Activated CD8-positive, alpha-beta memory T cell treated with anti-CD3 and anti-CD28 coated beads, Interleukin-2, amount 10 ng/mL, durations not matched to agents 7 days and 5 days (primary cell): ENCODE measurements at regions not wholly inside any gene's neighbourhood (a gene's known extent, or its start where the extent isn't known, plus 50 kb on each side); places are given as distances from the start of the nearest gene placed in this dataset.

ENCODE experiments used
- ATAC-seq: fragments of 150-1000 bp; cut with Tn5 transposase; one replicate; pipeline ENCODE4 v1.10.0; 2021; ENCODE audit warnings: moderate library complexity
- CTCF ChIA-PET: fragments of 350-600 bp; sonication (Branson Sonifier 250); formaldehyde crosslinking; loops from one replicate; lab custom pipeline; 2021; ENCODE audit warnings: antibody characterized with exemption; lab: Charles Lee
- DNase-seq: peaks from one replicate; pipeline ENCODE4 v3.0.0-alpha.2; 2020
- H3K27ac Mint-ChIP-seq: one replicate; pipeline ENCODE4 v1.8.0; 2021; ENCODE audit warnings: mild to moderate bottlenecking, mixed read lengths
- H3K27me3 Mint-ChIP-seq: one replicate; pipeline ENCODE4 v1.8.0; 2021; ENCODE audit warnings: mixed read lengths
- H3K36me3 Mint-ChIP-seq: one replicate; pipeline ENCODE4 v1.8.0; 2021; ENCODE audit warnings: mild to moderate bottlenecking, mixed read lengths
- H3K4me1 Mint-ChIP-seq: one replicate; pipeline ENCODE4 v1.8.0; 2021; ENCODE audit warnings: mixed read lengths
- H3K4me3 Mint-ChIP-seq: one replicate; pipeline ENCODE4 v1.8.0; 2021; ENCODE audit warnings: mild to moderate bottlenecking, moderate library complexity, mixed read lengths
- H3K9me3 Mint-ChIP-seq: one replicate; pipeline ENCODE4 v1.8.0; 2022; ENCODE audit warnings: low read depth, mixed read lengths

GRCh38 chr4:145338568-145338967, 143.1 kb upstream of the SMAD1 start:
- H3K36me3 Mint-ChIP-seq: no peaks in the 10 kb centered on the region
- no peak for DNase-seq
- CTCF ChIA-PET: no interaction called here
- H3K27ac Mint-ChIP-seq: no peak overlapping the region
- H3K9me3 Mint-ChIP-seq: no peaks in the 10 kb centered on the region
- no peak for ATAC-seq
- no peak overlapping the region for H3K4me3 Mint-ChIP-seq
- no peaks in the 10 kb centered on the region for H3K27me3 Mint-ChIP-seq
- no peaks in the 10 kb centered on the region for H3K4me1 Mint-ChIP-seq

GRCh38 chr4:145337391-145337790, 144.3 kb upstream of the SMAD1 start:
- Mint-ChIP-seq H3K27ac (no peak overlapping the region), H3K27me3 (no peaks in the 10 kb centered on the region), H3K36me3 (no peaks in the 10 kb centered on the region), H3K4me1 (no peaks in the 10 kb centered on the region), H3K4me3 (no peak overlapping the region), H3K9me3 (no peaks in the 10 kb centered on the region)
- CTCF ChIA-PET: no interaction called here
- ATAC-seq (no peak), DNase-seq (no peak)

DNA sequence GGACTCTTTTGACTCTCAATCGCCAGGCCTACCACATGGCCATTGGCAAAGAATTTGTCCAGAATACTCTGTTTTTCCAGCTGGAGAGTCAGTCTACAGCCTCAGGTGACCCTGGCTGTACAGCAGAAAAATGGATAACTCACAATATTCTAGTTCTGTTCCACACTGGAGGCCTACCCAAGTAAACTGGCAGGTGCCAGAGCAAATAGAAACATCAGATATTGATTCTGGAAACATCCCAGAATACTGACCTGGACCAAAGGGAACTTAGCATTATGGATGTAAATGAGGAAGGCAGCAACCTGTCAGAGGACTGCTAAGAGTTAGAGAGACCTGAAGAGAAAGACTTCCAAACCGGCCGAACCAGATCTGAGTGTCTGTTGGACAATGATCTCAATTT, 147.9 kb upstream of the SMAD1 start:
- no peak for ATAC-seq
- CTCF ChIA-PET: no interaction called here
- Mint-ChIP-seq H3K36me3 (no peaks in the 10 kb centered on the region), H3K27ac (no peak overlapping the region), H3K27me3 (no peaks in the 10 kb centered on the region), H3K9me3 (no peaks in the 10 kb centered on the region), H3K4me1 (no peaks in the 10 kb centered on the region), H3K4me3 (no peak overlapping the region)
- DNase-seq: no peak

GRCh38 chr4:145326491-145326890, 146.1 kb upstream of the OTUD4 start:
- CTCF ChIA-PET: no interaction called here
- Mint-ChIP-seq H3K4me3 (no peak overlapping the region), H3K36me3 (no peaks in the 10 kb centered on the region), H3K4me1 (no peaks in the 10 kb centered on the region), H3K9me3 (no peaks in the 10 kb centered on the region), H3K27ac (no peak overlapping the region), H3K27me3 (no peaks in the 10 kb centered on the region)
- no peak for DNase-seq
- ATAC-seq: no peak

GRCh38 chr4:145324161-145324560, 143.8 kb upstream of the OTUD4 start:
- DNase-seq (no peak), ATAC-seq (no peak)
- H3K27me3 Mint-ChIP-seq: peaks cover under 1% of the 10 kb centered on the region
- no peak overlapping the region for H3K27ac Mint-ChIP-seq
- CTCF ChIA-PET: no interaction called here
- H3K36me3 Mint-ChIP-seq: no peaks in the 10 kb centered on the region
- H3K9me3 Mint-ChIP-seq: no peaks in the 10 kb centered on the region
- no peak overlapping the region for H3K4me3 Mint-ChIP-seq
- H3K4me1 Mint-ChIP-seq: no peaks in the 10 kb centered on the region

GRCh38 chr4:145320294-145320693, 139.9 kb upstream of the OTUD4 start:
- Mint-ChIP-seq H3K4me3 (no peak overlapping the region), H3K36me3 (no peaks in the 10 kb centered on the region), H3K27me3 (peaks cover 8% of the 10 kb centered on the region), H3K27ac (no peak overlapping the region), H3K9me3 (no peaks in the 10 kb centered on the region), H3K4me1 (no peaks in the 10 kb centered on the region)
- no peak for ATAC-seq
- no peak for DNase-seq
- CTCF ChIA-PET: no interaction called here

DNA sequence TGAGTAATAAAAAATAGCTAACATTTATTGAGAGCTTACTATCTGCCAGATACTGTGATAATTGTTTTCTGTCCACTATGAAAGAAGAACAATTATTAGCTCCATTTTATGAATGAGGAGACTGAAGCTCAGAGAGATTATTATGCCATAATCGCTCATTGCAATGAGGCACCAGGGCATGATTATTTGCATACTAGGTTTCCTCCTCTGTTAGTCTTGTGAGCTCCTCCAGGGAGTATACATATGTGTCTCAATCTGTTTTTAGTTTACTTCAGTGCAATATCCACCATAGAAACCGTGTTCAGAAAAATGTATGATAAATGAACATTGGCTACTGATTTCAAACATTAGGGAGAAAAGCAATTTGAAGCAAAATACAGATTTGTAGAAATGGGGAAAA, 139.4 kb upstream of the OTUD4 start:
- Mint-ChIP-seq H3K9me3 (no peaks in the 10 kb centered on the region), H3K27me3 (peaks cover 8% of the 10 kb centered on the region), H3K36me3 (no peaks in the 10 kb centered on the region), H3K4me1 (no peaks in the 10 kb centered on the region), H3K4me3 (no peak overlapping the region), H3K27ac (no peak overlapping the region)
- ATAC-seq: no peak
- no peak for DNase-seq
- CTCF ChIA-PET: no interaction called here

DNA sequence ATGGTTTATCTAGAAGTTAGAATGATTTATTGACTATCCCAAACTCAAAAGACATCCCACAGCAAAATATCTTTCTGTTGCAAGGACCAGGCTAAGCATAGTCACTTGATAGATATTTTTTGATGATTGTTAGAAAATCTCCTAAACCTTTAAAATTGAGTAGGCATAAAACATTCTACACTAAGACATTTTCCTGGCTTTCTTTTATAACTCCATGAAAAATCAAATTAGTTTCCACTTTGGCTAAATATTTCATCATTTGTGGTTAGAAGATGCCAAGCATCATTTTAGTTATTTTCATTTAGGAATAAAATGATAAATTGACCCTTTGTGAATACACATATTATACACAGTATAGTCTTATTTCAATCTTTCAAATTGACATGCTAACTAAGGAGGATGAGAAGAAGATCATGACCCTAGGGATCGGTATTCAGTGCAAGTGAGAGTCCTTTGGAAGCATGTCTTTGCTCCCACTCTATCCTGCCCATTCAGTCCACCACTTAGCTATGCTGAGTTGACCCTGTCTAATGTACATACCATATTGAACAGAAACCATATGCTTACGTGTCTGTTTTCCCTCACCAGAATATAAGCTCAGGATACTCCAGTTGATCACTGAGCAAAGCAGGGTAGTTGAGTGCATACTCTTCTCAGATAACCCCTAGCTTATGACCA, 136.6 kb upstream of the OTUD4 start:
- Mint-ChIP-seq H3K27me3 (peaks cover 8% of the 10 kb centered on the region), H3K36me3 (no peaks in the 10 kb centered on the region), H3K27ac (no peak overlapping the region), H3K4me1 (no peaks in the 10 kb centered on the region), H3K9me3 (no peaks in the 10 kb centered on the region), H3K4me3 (no peak overlapping the region)
- CTCF ChIA-PET: no interaction called here
- ATAC-seq (no peak), DNase-seq (no peak)

- Mint-ChIP-seq H3K4me1 (no peaks in the 10 kb centered on the region), H3K4me3 (no peak overlapping the region), H3K36me3 (no peaks in the 10 kb centered on the region), H3K27me3 (peaks cover 11% of the 10 kb centered on the region), H3K27ac (no peak overlapping the region), H3K9me3 (no peaks in the 10 kb centered on the region)
- CTCF ChIA-PET: no interaction called here
- DNase-seq (no peak), ATAC-seq (no peak)
Measured at GRCh38 chr4:145315811-145316225, 135.4 kb upstream of the OTUD4 start.

DNA sequence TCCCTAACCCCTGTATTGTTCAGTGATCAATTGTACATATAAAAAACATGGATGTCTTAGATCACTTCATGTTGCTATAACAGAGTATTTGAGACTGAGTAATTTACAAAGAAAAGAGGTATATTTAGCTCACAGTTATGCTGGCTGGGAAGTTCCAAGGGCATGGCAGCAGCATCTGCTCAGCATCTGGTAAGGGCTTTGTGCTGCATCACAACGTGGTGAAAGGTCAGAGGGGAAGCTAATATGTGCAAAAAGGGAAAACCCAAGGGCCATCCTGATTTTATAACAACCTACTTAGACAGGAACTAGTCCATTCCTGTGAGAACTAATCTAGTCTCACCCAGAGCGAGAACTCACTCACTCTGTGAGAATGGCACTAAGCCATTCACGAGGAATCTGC, 128.2 kb upstream of the OTUD4 start:
- Mint-ChIP-seq H3K4me3 (no peak overlapping the region), H3K27ac (no peak overlapping the region), H3K27me3 (peaks cover 12% of the 10 kb centered on the region), H3K9me3 (no peaks in the 10 kb centered on the region), H3K36me3 (no peaks in the 10 kb centered on the region), H3K4me1 (peaks cover 4% of the 10 kb centered on the region)
- ATAC-seq (no peak), DNase-seq (no peak)
- CTCF ChIA-PET: no interaction called here

- ATAC-seq: no peak
Measured at GRCh38 chr4:145307763-145308430, 127.5 kb upstream of the OTUD4 start.

GRCh38 chr4:145307120-145307519, 126.7 kb upstream of the OTUD4 start:
- Mint-ChIP-seq H3K27ac (no peak overlapping the region), H3K4me3 (no peak overlapping the region), H3K36me3 (no peaks in the 10 kb centered on the region), H3K4me1 (peaks cover 4% of the 10 kb centered on the region), H3K27me3 (peaks cover 12% of the 10 kb centered on the region), H3K9me3 (peaks cover 2% of the 10 kb centered on the region)
- DNase-seq (no peak), ATAC-seq (no peak)
- CTCF ChIA-PET: no interaction called here

More at GRCh38 chr4:145307763-145308430, 127.5 kb upstream of the OTUD4 start:
- Mint-ChIP-seq H3K9me3 (peaks cover under 1% of the 10 kb centered on the region), H3K4me1 (peaks cover 4% of the 10 kb centered on the region), H3K36me3 (no peaks in the 10 kb centered on the region), H3K4me3 (no peak overlapping the region), H3K27ac (no peak overlapping the region), H3K27me3 (peaks cover 12% of the 10 kb centered on the region)
- DNase-seq: no peak
- CTCF ChIA-PET: no interaction called here

- Mint-ChIP-seq H3K9me3 (peaks cover 2% of the 10 kb centered on the region), H3K27me3 (peaks cover 6% of the 10 kb centered on the region), H3K36me3 (no peaks in the 10 kb centered on the region), H3K27ac (no peak overlapping the region), H3K4me3 (no peak overlapping the region), H3K4me1 (peaks cover 4% of the 10 kb centered on the region)
- ATAC-seq (no peak), DNase-seq (no peak)
- CTCF ChIA-PET: no interaction called here
Measured at GRCh38 chr4:145302725-145303124, 122.3 kb upstream of the OTUD4 start.

GRCh38 chr4:145301386-145302080, 121.1 kb upstream of the OTUD4 start:
- Mint-ChIP-seq H3K27ac (no peak overlapping the region), H3K36me3 (no peaks in the 10 kb centered on the region), H3K4me3 (no peak overlapping the region), H3K4me1 (peaks cover 4% of the 10 kb centered on the region), H3K27me3 (peaks cover 6% of the 10 kb centered on the region), H3K9me3 (peaks cover 2% of the 10 kb centered on the region)
- CTCF ChIA-PET: no interaction called here
- no peak for ATAC-seq
- no peak for DNase-seq
